ENCODE measurements at regions not wholly inside any gene's neighbourhood (a gene's known extent, or its start where the extent isn't known, plus 50 kb on each side); places are given as distances from the start of the nearest gene placed in this dataset.
"Not testable (repeated sequence)": the region's sequence is repeated elsewhere in the genome, so short reads cannot be mapped to it uniquely, and the experiment has no call there.

GRCh38 chr17:64800987-64801386 is 118.3 kb downstream of the LRRC37A3 start:
- not testable (repeated sequence) for H3K18ac ChIP-seq (ENCODE audit: low read length); H3K23ac ChIP-seq (ENCODE audit: low read length); H2BK12ac ChIP-seq (ENCODE audit: low read length); H3K4me2 ChIP-seq (ENCODE audit: low read length); H3K9me3 ChIP-seq (ENCODE audit: insufficient read depth, low read depth, low read length); H2AFZ ChIP-seq (ENCODE audit: insufficient read depth, low read length, poor library complexity); H3K9ac ChIP-seq (ENCODE audit: low read length); H2BK120ac ChIP-seq (ENCODE audit: insufficient read depth, low read length, poor library complexity); H4K12ac ChIP-seq (ENCODE audit: low read depth, low read length); H4K8ac ChIP-seq (ENCODE audit: low read depth, low read length); H3K27ac ChIP-seq (ENCODE audit: low read depth, low read length); H3K14ac ChIP-seq (ENCODE audit: low read length); H3K4me1 ChIP-seq (ENCODE audit: control insufficient read depth in 1 of 2, insufficient read depth in 2 of 2, low read length in 2 of 2); H3K4ac ChIP-seq (ENCODE audit: low read depth, low read length); DNase-seq; H2BK5ac ChIP-seq (ENCODE audit: low read depth, low read length, poor library complexity); H3K4me3 ChIP-seq (ENCODE audit: low read depth, low read length); H3K79me1 ChIP-seq (ENCODE audit: low read length); H3K27me3 ChIP-seq (ENCODE audit: insufficient read depth, low read length); H4K91ac ChIP-seq (ENCODE audit: low read depth, low read length); H3K79me2 ChIP-seq (ENCODE audit: control insufficient read depth, insufficient read depth, low read length, poor library complexity); H2AK5ac ChIP-seq (ENCODE audit: low read length)
- peaks cover 22 to 25% of the 10 kb centered on the region in 2 experiments for H3K36me3 ChIP-seq (ENCODE audit: control insufficient read depth in 1 of 2, insufficient read depth in 2 of 2, low read length in 2 of 2)
- WGBS (ENCODE audit: extremely low coverage, insufficient coverage, insufficient read length): no CpG with 5 or more reads among the region's 8 CpGs

GRCh38 chr17:64800361-64800895 is 118.8 kb downstream of the LRRC37A3 start:
- H3K36me3 ChIP-seq (ENCODE audit: control insufficient read depth in 1 of 2, insufficient read depth in 2 of 2, low read length in 2 of 2): peaks cover 22 to 25% of the 10 kb centered on the region in 2 experiments
- not testable (repeated sequence) for H2AK5ac ChIP-seq (ENCODE audit: low read length); H3K27me3 ChIP-seq (ENCODE audit: insufficient read depth, low read length); H2AFZ ChIP-seq (ENCODE audit: insufficient read depth, low read length, poor library complexity); H4K12ac ChIP-seq (ENCODE audit: low read depth, low read length); H3K79me2 ChIP-seq (ENCODE audit: control insufficient read depth, insufficient read depth, low read length, poor library complexity); H3K27ac ChIP-seq (ENCODE audit: low read depth, low read length); H3K18ac ChIP-seq (ENCODE audit: low read length); H2BK12ac ChIP-seq (ENCODE audit: low read length); H3K9me3 ChIP-seq (ENCODE audit: insufficient read depth, low read depth, low read length); H3K4me1 ChIP-seq (ENCODE audit: control insufficient read depth in 1 of 2, insufficient read depth in 2 of 2, low read length in 2 of 2); H3K4me3 ChIP-seq (ENCODE audit: low read depth, low read length); H3K4ac ChIP-seq (ENCODE audit: low read depth, low read length); H4K91ac ChIP-seq (ENCODE audit: low read depth, low read length); H3K79me1 ChIP-seq (ENCODE audit: low read length); H3K14ac ChIP-seq (ENCODE audit: low read length); H3K4me2 ChIP-seq (ENCODE audit: low read length); H2BK120ac ChIP-seq (ENCODE audit: insufficient read depth, low read length, poor library complexity); H3K23ac ChIP-seq (ENCODE audit: low read length); H4K8ac ChIP-seq (ENCODE audit: low read depth, low read length); H2BK5ac ChIP-seq (ENCODE audit: low read depth, low read length, poor library complexity); H3K9ac ChIP-seq (ENCODE audit: low read length); DNase-seq
- no CpG with 5 or more reads among the region's 21 CpGs for WGBS (ENCODE audit: extremely low coverage, insufficient coverage, insufficient read length)

- DNase-seq; H4K12ac ChIP-seq (ENCODE audit: low read depth, low read length): not testable (repeated sequence)
Observed at GRCh38 chr17:64799543-64800188, 119.6 kb downstream of the LRRC37A3 start.

GRCh38 chr17:64798961-64799360 is 120.3 kb downstream of the LRRC37A3 start:
- H3K27me3 ChIP-seq (ENCODE audit: insufficient read depth, low read length); H3K9ac ChIP-seq (ENCODE audit: low read length); H3K18ac ChIP-seq (ENCODE audit: low read length); H2BK120ac ChIP-seq (ENCODE audit: insufficient read depth, low read length, poor library complexity); H2AK5ac ChIP-seq (ENCODE audit: low read length); H3K4ac ChIP-seq (ENCODE audit: low read depth, low read length); DNase-seq; H3K4me1 ChIP-seq (ENCODE audit: control insufficient read depth in 1 of 2, insufficient read depth in 2 of 2, low read length in 2 of 2); H3K9me3 ChIP-seq (ENCODE audit: insufficient read depth, low read depth, low read length); H3K4me2 ChIP-seq (ENCODE audit: low read length); H4K91ac ChIP-seq (ENCODE audit: low read depth, low read length); H3K79me1 ChIP-seq (ENCODE audit: low read length); H4K8ac ChIP-seq (ENCODE audit: low read depth, low read length); H3K27ac ChIP-seq (ENCODE audit: low read depth, low read length); H3K14ac ChIP-seq (ENCODE audit: low read length); H2BK12ac ChIP-seq (ENCODE audit: low read length); H3K4me3 ChIP-seq (ENCODE audit: low read depth, low read length); H4K12ac ChIP-seq (ENCODE audit: low read depth, low read length); H3K23ac ChIP-seq (ENCODE audit: low read length); H2BK5ac ChIP-seq (ENCODE audit: low read depth, low read length, poor library complexity); H2AFZ ChIP-seq (ENCODE audit: insufficient read depth, low read length, poor library complexity); H3K79me2 ChIP-seq (ENCODE audit: control insufficient read depth, insufficient read depth, low read length, poor library complexity): not testable (repeated sequence)
- no CpG with 5 or more reads among the region's 1 CpG for WGBS (ENCODE audit: extremely low coverage, insufficient coverage, insufficient read length)
- H3K36me3 ChIP-seq (ENCODE audit: control insufficient read depth in 1 of 2, insufficient read depth in 2 of 2, low read length in 2 of 2): peaks cover 24 to 26% of the 10 kb centered on the region in 2 experiments

More at GRCh38 chr17:64799543-64800188, 119.6 kb downstream of the LRRC37A3 start:
- not testable (repeated sequence) for H3K4me2 ChIP-seq (ENCODE audit: low read length); H2AK5ac ChIP-seq (ENCODE audit: low read length); H3K27me3 ChIP-seq (ENCODE audit: insufficient read depth, low read length); H2AFZ ChIP-seq (ENCODE audit: insufficient read depth, low read length, poor library complexity); H3K9ac ChIP-seq (ENCODE audit: low read length); H3K18ac ChIP-seq (ENCODE audit: low read length); H3K9me3 ChIP-seq (ENCODE audit: insufficient read depth, low read depth, low read length); H3K27ac ChIP-seq (ENCODE audit: low read depth, low read length); H3K79me2 ChIP-seq (ENCODE audit: control insufficient read depth, insufficient read depth, low read length, poor library complexity); H3K79me1 ChIP-seq (ENCODE audit: low read length); H2BK12ac ChIP-seq (ENCODE audit: low read length); H3K4me1 ChIP-seq (ENCODE audit: control insufficient read depth in 1 of 2, insufficient read depth in 2 of 2, low read length in 2 of 2); H3K4ac ChIP-seq (ENCODE audit: low read depth, low read length); H3K4me3 ChIP-seq (ENCODE audit: low read depth, low read length); H3K23ac ChIP-seq (ENCODE audit: low read length); H2BK120ac ChIP-seq (ENCODE audit: insufficient read depth, low read length, poor library complexity); H3K14ac ChIP-seq (ENCODE audit: low read length); H4K91ac ChIP-seq (ENCODE audit: low read depth, low read length); H2BK5ac ChIP-seq (ENCODE audit: low read depth, low read length, poor library complexity); H4K8ac ChIP-seq (ENCODE audit: low read depth, low read length)
- peaks cover 22 to 25% of the 10 kb centered on the region in 2 experiments for H3K36me3 ChIP-seq (ENCODE audit: control insufficient read depth in 1 of 2, insufficient read depth in 2 of 2, low read length in 2 of 2)
- no CpG with 5 or more reads among the region's 13 CpGs for WGBS (ENCODE audit: extremely low coverage, insufficient coverage, insufficient read length)

All from trophoblast cell (in vitro differentiated cells and primary cell).